ENCODE measurements at regions not wholly inside any gene's neighbourhood (a gene's known extent, or its start where the extent isn't known, plus 50 kb on each side); places are given as distances from the start of the nearest gene placed in this dataset.

- FAIRE-seq = no peak
Measured at GRCh38 chrX:39941332-39941920, 156.3 kb downstream of the BCOR start.

GRCh38 chrX:39944416-39944815, 153.3 kb downstream of the BCOR start:
- FAIRE-seq = no peak

GRCh38 chrX:39945709-39946108, 152.0 kb downstream of the BCOR start:
- no peak for FAIRE-seq

GRCh38 chrX:39946822-39947221, 150.9 kb downstream of the BCOR start:
- no peak for FAIRE-seq

- no peak for FAIRE-seq
Measured at GRCh38 chrX:39948582-39948981, 149.2 kb downstream of the BCOR start.

GRCh38 chrX:39950018-39950688, 147.6 kb downstream of the BCOR start:
- FAIRE-seq = no peak

GRCh38 chrX:39952989-39953388, 144.8 kb downstream of the BCOR start:
- FAIRE-seq = no peak

- FAIRE-seq = no peak
Measured at GRCh38 chrX:39953879-39954278, 143.9 kb downstream of the BCOR start.

- FAIRE-seq = no peak
Measured at GRCh38 chrX:39954851-39955250, 142.9 kb downstream of the BCOR start.

GRCh38 chrX:39955625-39956024, 142.1 kb downstream of the BCOR start:
- no peak for FAIRE-seq

GRCh38 chrX:39956803-39957394, 140.9 kb downstream of the BCOR start:
- FAIRE-seq = no peak

GRCh38 chrX:39957816-39958566, 139.8 kb downstream of the BCOR start:
- no peak for FAIRE-seq

GRCh38 chrX:39958850-39959249, 138.9 kb downstream of the BCOR start:
- no peak for FAIRE-seq

GRCh38 chrX:39960219-39960618, 137.5 kb downstream of the BCOR start:
- FAIRE-seq = no peak

GRCh38 chrX:39961441-39961840, 136.3 kb downstream of the BCOR start:
- no peak for FAIRE-seq

- FAIRE-seq = no peak
Measured at GRCh38 chrX:39965051-39965573, 132.6 kb downstream of the BCOR start.

GRCh38 chrX:39966176-39966575, 131.6 kb downstream of the BCOR start:
- no peak for FAIRE-seq

- FAIRE-seq = no peak
Measured at GRCh38 chrX:39967348-39967747, 130.4 kb downstream of the BCOR start.

- FAIRE-seq = no peak
Measured at GRCh38 chrX:39969099-39969818, 128.5 kb downstream of the BCOR start.

- FAIRE-seq = no peak
Measured at GRCh38 chrX:39969819-39970504, 127.8 kb downstream of the BCOR start.

GRCh38 chrX:39971760-39972159, 126.0 kb downstream of the BCOR start:
- no peak for FAIRE-seq

GRCh38 chrX:39972340-39972739, 125.4 kb downstream of the BCOR start:
- FAIRE-seq = no peak

Data from A204.1 (cell line).